ENCODE measurements at regions not wholly inside any gene's neighbourhood (a gene's known extent, or its start where the extent isn't known, plus 50 kb on each side); places are given as distances from the start of the nearest gene placed in this dataset.

- no peaks in the 10 kb centered on the region for H3K36me3 ChIP-seq (ENCODE audit: control insufficient read depth in 2 of 2, insufficient read depth in 2 of 2, low read length in 1 of 2)
- no peak overlapping the region for H3K4me2 ChIP-seq (ENCODE audit: control insufficient read depth, insufficient read depth)
- H3K4me1 ChIP-seq (ENCODE audit: control insufficient read depth, insufficient read depth, low read length) = no peaks in the 10 kb centered on the region
- RAD21 ChIA-PET (ENCODE audit: unreplicated experiment) = interaction anchor here (0.8 to 3.1 kb wide), 8 partner anchors 8 to 106 kb away, joined by 3 to 16 read pairs (median 6); no protein-coding TSS in a partner anchor
- SMC1A ChIA-PET (ENCODE audit: uncharacterized antibody, unreplicated experiment) = interaction anchor here (1.0 to 2.6 kb wide), 8 partner anchors 10 to 99 kb away, joined by 3 to 8 read pairs (median 4); no protein-coding TSS in a partner anchor
- in situ Hi-C loops (cut with MboI) (no loop called here), intact Hi-C loops (cut with micrococcal nuclease; ENCODE audit: unreplicated experiment) (no loop called here)
- ATAC-seq = peak; percentile 55
- H4K20me1 ChIP-seq (ENCODE audit: control insufficient read depth, insufficient read depth) = no peaks in the 10 kb centered on the region
- no peak overlapping the region for H3K9ac ChIP-seq (ENCODE audit: control insufficient read depth, insufficient read depth, low read length)
- no peak for DNase-seq (ENCODE audit: low read depth, low spot score)
- H3K27me3 ChIP-seq (replicated peaks in 1 of 2; ENCODE audit: control insufficient read depth in 2 of 2, insufficient read depth in 2 of 2, low read length in 1 of 2) = no peaks in the 10 kb centered on the region
- CTCF ChIA-PET = interaction anchor here (1.0 to 1.9 kb wide), 4 partner anchors 10 to 107 kb away, joined by 5 to 6 read pairs (median 5); no protein-coding TSS in a partner anchor
- no peak overlapping the region for H3K27ac ChIP-seq (ENCODE audit: control insufficient read depth, insufficient read depth)
- no peak for FAIRE-seq
- no peak overlapping the region for H2AFZ ChIP-seq (ENCODE audit: control insufficient read depth, low read depth, low read length)
- POLR2A ChIA-PET = interaction anchor here (1.2 kb wide), 1 partner anchor 25 kb away, joined by 3 read pairs; no protein-coding TSS in a partner anchor
- no peak overlapping the region for H3K4me3 ChIP-seq
- no peaks in the 10 kb centered on the region for H3K9me3 ChIP-seq (replicated peaks; ENCODE audit: control insufficient read depth, insufficient read depth, low read length)
- no peaks in the 10 kb centered on the region for H3K79me2 ChIP-seq (ENCODE audit: control insufficient read depth, insufficient read depth, low read length)
- WGBS (ENCODE audit: insufficient coverage, insufficient replicate concordance, low lambda C conversion rate, missing lambda C conversion rate) = 36% methylated on average over 2 of the region's 2 CpGs
- BruUV-seq (replicated peaks) = no TSS peak
- TF ChIP-seq TAF1 (IDR thresholded peaks at IDR 0.05; ENCODE audit: borderline replicate concordance, low read depth, low read length) = no peak
- TF ChIP-seq KDM1A (IDR thresholded peaks at IDR 0.05; ENCODE audit: borderline replicate concordance) = no peak
- TF ChIP-seq FOS (IDR thresholded peaks at IDR 0.05; ENCODE audit: borderline replicate concordance, extremely low read depth, insufficient read length) = no peak
Measured at GRCh38 chr6:77573843-77574242, 79.0 kb upstream of the MEI4 start.

GRCh38 chr6:77587963-77588362 lies 64.9 kb upstream of the MEI4 start:
- WGBS (ENCODE audit: insufficient coverage, insufficient replicate concordance, low lambda C conversion rate, missing lambda C conversion rate) = 35% methylated on average over 1 of the region's 1 CpG
- Histone ChIP-seq H3K4me1 (ENCODE audit: control insufficient read depth, insufficient read depth, low read length) (no peaks in the 10 kb centered on the region), H3K4me3 (no peak overlapping the region), H2AFZ (ENCODE audit: control insufficient read depth, low read depth, low read length) (no peak overlapping the region), H3K79me2 (ENCODE audit: control insufficient read depth, insufficient read depth, low read length) (no peaks in the 10 kb centered on the region), H3K27ac (ENCODE audit: control insufficient read depth, insufficient read depth) (no peak overlapping the region), H3K9ac (ENCODE audit: control insufficient read depth, insufficient read depth, low read length) (no peak overlapping the region), H3K27me3 (replicated peaks in 1 of 2; ENCODE audit: control insufficient read depth in 2 of 2, insufficient read depth in 2 of 2, low read length in 1 of 2) (no peaks in the 10 kb centered on the region), H3K4me2 (ENCODE audit: control insufficient read depth, insufficient read depth) (no peak overlapping the region), H3K36me3 (ENCODE audit: control insufficient read depth in 2 of 2, insufficient read depth in 2 of 2, low read length in 1 of 2) (no peaks in the 10 kb centered on the region), H3K9me3 (replicated peaks; ENCODE audit: control insufficient read depth, insufficient read depth, low read length) (no peaks in the 10 kb centered on the region), H4K20me1 (ENCODE audit: control insufficient read depth, insufficient read depth) (no peaks in the 10 kb centered on the region)
- in situ Hi-C loops (cut with MboI) = no loop called here
- ATAC-seq (peak; percentile 95), FAIRE-seq (no peak), DNase-seq (ENCODE audit: low read depth, low spot score) (no peak)
- no TSS peak for BruUV-seq (replicated peaks)
- intact Hi-C loops (cut with micrococcal nuclease; ENCODE audit: unreplicated experiment) = no loop called here
- RAD21 ChIA-PET (ENCODE audit: unreplicated experiment) = no interaction called here
- CTCF ChIA-PET = interaction anchor here (1.6 to 2.2 kb wide), 2 partner anchors 11 to 122 kb away, joined by 6 to 8 read pairs; no protein-coding TSS in a partner anchor
- SMC1A ChIA-PET (ENCODE audit: uncharacterized antibody, unreplicated experiment) = interaction anchor here (1.2 to 1.3 kb wide), 2 partner anchors 9 to 22 kb away, joined by 3 read pairs; no protein-coding TSS in a partner anchor
- POLR2A ChIA-PET = no interaction called here
- TF ChIP-seq CHD1 (IDR thresholded peaks at IDR 0.05; ENCODE audit: low read depth, low read length) (no peak), YY1 (IDR thresholded peaks at IDR 0.05; ENCODE audit: low read depth, low read length) (no peak), ATF2 (IDR thresholded peaks at IDR 0.05; ENCODE audit: low read length) (no peak), BMI1 (IDR thresholded peaks at IDR 0.05; ENCODE audit: borderline replicate concordance) (no peak), BCLAF1 (IDR thresholded peaks at IDR 0.05) (no peak), EP300 (IDR thresholded peaks at IDR 0.05; ENCODE audit: borderline replicate concordance in 1 of 2, control insufficient read depth in 1 of 2, low read depth in 2 of 2, low read length in 2 of 2) (no peak)

All from GM12878 (cell line).